ENCODE measurements at regions not wholly inside any gene's neighbourhood (a gene's known extent, or its start where the extent isn't known, plus 50 kb on each side); places are given as distances from the start of the nearest gene placed in this dataset.

GRCh38 chr13:34502621-34503020 lies 439.4 kb upstream of the NBEA start:
- no peak for TF ChIP-seq POLR2A (IDR thresholded peaks at IDR 0.05)
- no peak for TF ChIP-seq POLR2AphosphoS5 (IDR thresholded peaks at IDR 0.05)
- TF ChIP-seq CTCF (IDR thresholded peaks at IDR 0.05 in 8 of 11, conservative IDR thresholded peaks at IDR 0.05 in 3 of 11) = no peak

Data from spleen (tissue), 7 donors.